ENCODE measurements at regions not wholly inside any gene's neighbourhood (a gene's known extent, or its start where the extent isn't known, plus 50 kb on each side); places are given as distances from the start of the nearest gene placed in this dataset.

DNA sequence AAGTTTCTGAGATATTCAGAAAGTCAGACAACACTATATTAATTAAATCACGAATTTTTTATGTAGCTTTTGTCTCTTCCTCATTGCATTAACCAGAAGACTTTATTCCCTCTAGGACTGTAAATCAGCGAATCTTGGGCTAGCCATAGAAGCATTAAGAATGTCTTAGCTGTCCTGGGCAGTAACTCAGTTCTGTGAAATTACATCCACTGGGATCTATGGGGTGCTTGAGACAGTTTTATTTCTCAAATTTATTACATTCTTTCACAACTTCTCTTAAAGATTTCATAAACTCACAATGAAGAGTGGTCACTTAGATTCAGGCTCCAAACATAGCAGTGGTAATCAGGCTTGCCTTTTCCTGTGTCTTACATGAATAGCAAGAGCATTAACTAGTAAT lies 1153.4 kb downstream of the CDH8 start:
- Histone ChIP-seq H3K27ac (ENCODE audit: low read depth in 1 of 2, low read length in 2 of 2) (no peak overlapping the region), H3K9me3 (ENCODE audit: control insufficient read depth in 4 of 4, low read length in 3 of 4) (peaks cover 0 to 5% (median 0%) of the 10 kb centered on the region in 4 donors), H3K4me3 (ENCODE audit: low read depth in 1 of 3, low read length in 3 of 3) (no peak overlapping the region), H3K9ac (ENCODE audit: low read depth in 1 of 2, low read length in 2 of 2) (no peak overlapping the region), H3K36me3 (ENCODE audit: control insufficient read depth in 4 of 4, insufficient read depth in 3 of 4, low read depth in 1 of 4, low read length in 3 of 4) (no peaks in the 10 kb centered on the region), H3K27me3 (ENCODE audit: control insufficient read depth in 4 of 4, insufficient read depth in 4 of 4, low read length in 3 of 4) (no peaks in the 10 kb centered on the region), H3K4me1 (ENCODE audit: control insufficient read depth in 4 of 4, insufficient read depth in 4 of 4, low read length in 3 of 4) (no peaks in the 10 kb centered on the region)
- DNase-seq (ENCODE audit: low spot score) = no peak
- 41% methylated on average over 2 of the region's 2 CpGs for WGBS
- TF ChIP-seq HNF4G (IDR thresholded peaks at IDR 0.05) (no peak), FOXA1 (IDR thresholded peaks at IDR 0.05) (no peak), SP1 (IDR thresholded peaks at IDR 0.05) (no peak), RAD21 (IDR thresholded peaks at IDR 0.05) (no peak)
- TF ChIP-seq, protein P1, sequence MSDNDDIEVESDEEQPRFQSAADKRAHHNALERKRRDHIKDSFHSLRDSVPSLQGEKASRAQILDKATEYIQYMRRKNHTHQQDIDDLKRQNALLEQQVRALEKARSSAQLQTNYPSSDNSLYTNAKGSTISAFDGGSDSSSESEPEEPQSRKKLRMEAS (IDR thresholded peaks at IDR 0.05) = no peak

DNA sequence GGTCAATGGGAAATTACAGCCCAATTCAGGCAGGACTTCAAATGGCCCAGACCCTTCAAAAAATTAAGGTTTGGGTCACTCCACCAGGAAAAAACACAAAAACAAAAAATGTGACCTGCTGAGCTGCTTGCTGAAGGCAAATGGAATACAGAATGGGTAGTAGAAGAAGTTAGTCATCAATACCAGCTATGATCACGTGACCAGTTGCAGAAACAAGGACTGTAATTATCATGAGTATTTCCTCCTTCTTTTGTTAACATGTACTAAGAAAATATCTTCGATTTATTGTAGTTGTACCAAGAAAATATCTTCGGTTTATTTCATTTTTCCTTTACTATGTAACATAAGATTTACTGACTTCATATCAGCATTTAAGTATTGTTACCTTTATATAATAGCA lies 1183.6 kb downstream of the CDH8 start:
- no peaks in the 10 kb centered on the region for H3K4me1 ChIP-seq (ENCODE audit: control insufficient read depth in 4 of 4, insufficient read depth in 4 of 4, low read length in 3 of 4)
- no peak overlapping the region for H3K27ac ChIP-seq (ENCODE audit: low read depth in 1 of 2, low read length in 2 of 2)
- WGBS = 66% methylated on average over 3 of the region's 3 CpGs
- no peak overlapping the region for H3K4me3 ChIP-seq (ENCODE audit: low read depth in 1 of 3, low read length in 3 of 3)
- no peaks in the 10 kb centered on the region for H3K27me3 ChIP-seq (ENCODE audit: control insufficient read depth in 4 of 4, insufficient read depth in 4 of 4, low read length in 3 of 4)
- no peak for TF ChIP-seq JUND (IDR thresholded peaks at IDR 0.05)
- no peak for TF ChIP-seq TAF1 (conservative IDR thresholded peaks at IDR 0.05)
- no peak for TF ChIP-seq RAD21 (IDR thresholded peaks at IDR 0.05)
- TF ChIP-seq, protein P2, sequence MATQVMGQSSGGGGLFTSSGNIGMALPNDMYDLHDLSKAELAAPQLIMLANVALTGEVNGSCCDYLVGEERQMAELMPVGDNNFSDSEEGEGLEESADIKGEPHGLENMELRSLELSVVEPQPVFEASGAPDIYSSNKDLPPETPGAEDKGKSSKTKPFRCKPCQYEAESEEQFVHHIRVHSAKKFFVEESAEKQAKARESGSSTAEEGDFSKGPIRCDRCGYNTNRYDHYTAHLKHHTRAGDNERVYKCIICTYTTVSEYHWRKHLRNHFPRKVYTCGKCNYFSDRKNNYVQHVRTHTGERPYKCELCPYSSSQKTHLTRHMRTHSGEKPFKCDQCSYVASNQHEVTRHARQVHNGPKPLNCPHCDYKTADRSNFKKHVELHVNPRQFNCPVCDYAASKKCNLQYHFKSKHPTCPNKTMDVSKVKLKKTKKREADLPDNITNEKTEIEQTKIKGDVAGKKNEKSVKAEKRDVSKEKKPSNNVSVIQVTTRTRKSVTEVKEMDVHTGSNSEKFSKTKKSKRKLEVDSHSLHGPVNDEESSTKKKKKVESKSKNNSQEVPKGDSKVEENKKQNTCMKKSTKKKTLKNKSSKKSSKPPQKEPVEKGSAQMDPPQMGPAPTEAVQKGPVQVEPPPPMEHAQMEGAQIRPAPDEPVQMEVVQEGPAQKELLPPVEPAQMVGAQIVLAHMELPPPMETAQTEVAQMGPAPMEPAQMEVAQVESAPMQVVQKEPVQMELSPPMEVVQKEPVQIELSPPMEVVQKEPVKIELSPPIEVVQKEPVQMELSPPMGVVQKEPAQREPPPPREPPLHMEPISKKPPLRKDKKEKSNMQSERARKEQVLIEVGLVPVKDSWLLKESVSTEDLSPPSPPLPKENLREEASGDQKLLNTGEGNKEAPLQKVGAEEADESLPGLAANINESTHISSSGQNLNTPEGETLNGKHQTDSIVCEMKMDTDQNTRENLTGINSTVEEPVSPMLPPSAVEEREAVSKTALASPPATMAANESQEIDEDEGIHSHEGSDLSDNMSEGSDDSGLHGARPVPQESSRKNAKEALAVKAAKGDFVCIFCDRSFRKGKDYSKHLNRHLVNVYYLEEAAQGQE (IDR thresholded peaks at IDR 0.05) = no peak
- no peak for TF ChIP-seq HNF4A (conservative IDR thresholded peaks at IDR 0.05)
- TF ChIP-seq, protein P3, sequence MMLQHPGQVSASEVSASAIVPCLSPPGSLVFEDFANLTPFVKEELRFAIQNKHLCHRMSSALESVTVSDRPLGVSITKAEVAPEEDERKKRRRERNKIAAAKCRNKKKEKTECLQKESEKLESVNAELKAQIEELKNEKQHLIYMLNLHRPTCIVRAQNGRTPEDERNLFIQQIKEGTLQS (IDR thresholded peaks at IDR 0.05) = no peak
- TF ChIP-seq GABPA (IDR thresholded peaks at IDR 0.05 in 1 of 2, conservative IDR thresholded peaks at IDR 0.05 in 1 of 2) = no peak
- TF ChIP-seq EGR1 (IDR thresholded peaks at IDR 0.05; ENCODE audit: low read depth in 2 of 2) = no peak
- TF ChIP-seq, protein P4, sequence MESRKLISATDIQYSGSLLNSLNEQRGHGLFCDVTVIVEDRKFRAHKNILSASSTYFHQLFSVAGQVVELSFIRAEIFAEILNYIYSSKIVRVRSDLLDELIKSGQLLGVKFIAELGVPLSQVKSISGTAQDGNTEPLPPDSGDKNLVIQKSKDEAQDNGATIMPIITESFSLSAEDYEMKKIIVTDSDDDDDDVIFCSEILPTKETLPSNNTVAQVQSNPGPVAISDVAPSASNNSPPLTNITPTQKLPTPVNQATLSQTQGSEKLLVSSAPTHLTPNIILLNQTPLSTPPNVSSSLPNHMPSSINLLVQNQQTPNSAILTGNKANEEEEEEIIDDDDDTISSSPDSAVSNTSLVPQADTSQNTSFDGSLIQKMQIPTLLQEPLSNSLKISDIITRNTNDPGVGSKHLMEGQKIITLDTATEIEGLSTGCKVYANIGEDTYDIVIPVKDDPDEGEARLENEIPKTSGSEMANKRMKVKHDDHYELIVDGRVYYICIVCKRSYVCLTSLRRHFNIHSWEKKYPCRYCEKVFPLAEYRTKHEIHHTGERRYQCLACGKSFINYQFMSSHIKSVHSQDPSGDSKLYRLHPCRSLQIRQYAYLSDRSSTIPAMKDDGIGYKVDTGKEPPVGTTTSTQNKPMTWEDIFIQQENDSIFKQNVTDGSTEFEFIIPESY (IDR thresholded peaks at IDR 0.05) = no peak
- no peak for TF ChIP-seq SP1 (IDR thresholded peaks at IDR 0.05)
- TF ChIP-seq HNF4G (IDR thresholded peaks at IDR 0.05) = no peak
- TF ChIP-seq, protein P1 (IDR thresholded peaks at IDR 0.05) = no peak
- TF ChIP-seq, protein P5, sequence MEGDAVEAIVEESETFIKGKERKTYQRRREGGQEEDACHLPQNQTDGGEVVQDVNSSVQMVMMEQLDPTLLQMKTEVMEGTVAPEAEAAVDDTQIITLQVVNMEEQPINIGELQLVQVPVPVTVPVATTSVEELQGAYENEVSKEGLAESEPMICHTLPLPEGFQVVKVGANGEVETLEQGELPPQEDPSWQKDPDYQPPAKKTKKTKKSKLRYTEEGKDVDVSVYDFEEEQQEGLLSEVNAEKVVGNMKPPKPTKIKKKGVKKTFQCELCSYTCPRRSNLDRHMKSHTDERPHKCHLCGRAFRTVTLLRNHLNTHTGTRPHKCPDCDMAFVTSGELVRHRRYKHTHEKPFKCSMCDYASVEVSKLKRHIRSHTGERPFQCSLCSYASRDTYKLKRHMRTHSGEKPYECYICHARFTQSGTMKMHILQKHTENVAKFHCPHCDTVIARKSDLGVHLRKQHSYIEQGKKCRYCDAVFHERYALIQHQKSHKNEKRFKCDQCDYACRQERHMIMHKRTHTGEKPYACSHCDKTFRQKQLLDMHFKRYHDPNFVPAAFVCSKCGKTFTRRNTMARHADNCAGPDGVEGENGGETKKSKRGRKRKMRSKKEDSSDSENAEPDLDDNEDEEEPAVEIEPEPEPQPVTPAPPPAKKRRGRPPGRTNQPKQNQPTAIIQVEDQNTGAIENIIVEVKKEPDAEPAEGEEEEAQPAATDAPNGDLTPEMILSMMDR (IDR thresholded peaks at IDR 0.05; ENCODE audit: low read depth, low read length, missing input control) = no peak
- no peak for TF ChIP-seq YY1 (IDR thresholded peaks at IDR 0.05)
- no peak for TF ChIP-seq FOXA1 (IDR thresholded peaks at IDR 0.05)
- TF ChIP-seq NR2F2 (IDR thresholded peaks at IDR 0.05) = no peak
- no peak for TF ChIP-seq RXRA (IDR thresholded peaks at IDR 0.05)
- TF ChIP-seq FOXA2 (IDR thresholded peaks at IDR 0.05) = no peak
- H3K36me3 ChIP-seq (ENCODE audit: control insufficient read depth in 4 of 4, insufficient read depth in 3 of 4, low read depth in 1 of 4, low read length in 3 of 4) = no peaks in the 10 kb centered on the region
- no peak overlapping the region for H3K9ac ChIP-seq (ENCODE audit: low read depth in 1 of 2, low read length in 2 of 2)
- no peak for DNase-seq (ENCODE audit: low spot score)
- H3K9me3 ChIP-seq (ENCODE audit: control insufficient read depth in 4 of 4, low read length in 3 of 4) = no peaks in the 10 kb centered on the region

Data from liver (tissue), 8 donors.